Stimulated activated naive CD8-positive, alpha-beta T cell treated with anti-CD3 and anti-CD28 coated beads, Interleukin-15, Interleukin-2, amounts not matched to agents 100 ng/mL and 50 ng/mL, for 24 hours (primary cell): ENCODE measurements at regions not wholly inside any gene's neighbourhood (a gene's known extent, or its start where the extent isn't known, plus 50 kb on each side); places are given as distances from the start of the nearest gene placed in this dataset.

Experiments
- H3K27ac Mint-ChIP-seq: one replicate; pipeline ENCODE4 v1.8.0; 2021; ENCODE audit warnings: mild to moderate bottlenecking, mixed read lengths
- H3K27me3 Mint-ChIP-seq: one replicate; pipeline ENCODE4 v1.8.0; 2021; ENCODE audit warnings: mixed read lengths
- H3K36me3 Mint-ChIP-seq: one replicate; pipeline ENCODE4 v1.8.0; 2021; ENCODE audit warnings: low read depth, mixed read lengths
- H3K4me1 Mint-ChIP-seq: one replicate; pipeline ENCODE4 v1.8.0; 2021; ENCODE audit warnings: low read depth, mixed read lengths
- H3K4me3 Mint-ChIP-seq: one replicate; pipeline ENCODE4 v1.8.0; 2021; ENCODE audit warnings: mild to moderate bottlenecking, mixed read lengths
- H3K9me3 Mint-ChIP-seq: one replicate; pipeline ENCODE4 v1.8.0; 2021; ENCODE audit warnings: mixed read lengths

GRCh38 chr3:178073366-178073765 is 462.9 kb upstream of the KCNMB2 start:
- peaks cover 7% of the 10 kb centered on the region for H3K4me1 Mint-ChIP-seq
- no peak overlapping the region for H3K27ac Mint-ChIP-seq
- no peaks in the 10 kb centered on the region for H3K27me3 Mint-ChIP-seq
- no peak overlapping the region for H3K4me3 Mint-ChIP-seq
- H3K36me3 Mint-ChIP-seq, result no peaks in the 10 kb centered on the region
- H3K9me3 Mint-ChIP-seq, result no peaks in the 10 kb centered on the region

- H3K4me1 Mint-ChIP-seq, result peaks cover 14% of the 10 kb centered on the region
- no peak overlapping the region for H3K27ac Mint-ChIP-seq
- no peaks in the 10 kb centered on the region for H3K9me3 Mint-ChIP-seq
- no peaks in the 10 kb centered on the region for H3K36me3 Mint-ChIP-seq
- no peak overlapping the region for H3K4me3 Mint-ChIP-seq
- no peaks in the 10 kb centered on the region for H3K27me3 Mint-ChIP-seq
Observed at GRCh38 chr3:178075344-178075743, 460.9 kb upstream of the KCNMB2 start.

GRCh38 chr3:178078953-178079352 is 457.3 kb upstream of the KCNMB2 start:
- no peaks in the 10 kb centered on the region for H3K27me3 Mint-ChIP-seq
- no peak overlapping the region for H3K4me3 Mint-ChIP-seq
- H3K9me3 Mint-ChIP-seq, result no peaks in the 10 kb centered on the region
- no peak overlapping the region for H3K27ac Mint-ChIP-seq
- no peaks in the 10 kb centered on the region for H3K36me3 Mint-ChIP-seq
- H3K4me1 Mint-ChIP-seq, result peaks cover 22% of the 10 kb centered on the region

GRCh38 chr3:178079966-178080365 is 456.3 kb upstream of the KCNMB2 start:
- Mint-ChIP-seq H3K27me3 (no peaks in the 10 kb centered on the region), H3K36me3 (no peaks in the 10 kb centered on the region), H3K4me1 (peaks cover 28% of the 10 kb centered on the region), H3K9me3 (no peaks in the 10 kb centered on the region), H3K4me3 (no peak overlapping the region), H3K27ac (peak overlapping the region; percentile 9)

DNA sequence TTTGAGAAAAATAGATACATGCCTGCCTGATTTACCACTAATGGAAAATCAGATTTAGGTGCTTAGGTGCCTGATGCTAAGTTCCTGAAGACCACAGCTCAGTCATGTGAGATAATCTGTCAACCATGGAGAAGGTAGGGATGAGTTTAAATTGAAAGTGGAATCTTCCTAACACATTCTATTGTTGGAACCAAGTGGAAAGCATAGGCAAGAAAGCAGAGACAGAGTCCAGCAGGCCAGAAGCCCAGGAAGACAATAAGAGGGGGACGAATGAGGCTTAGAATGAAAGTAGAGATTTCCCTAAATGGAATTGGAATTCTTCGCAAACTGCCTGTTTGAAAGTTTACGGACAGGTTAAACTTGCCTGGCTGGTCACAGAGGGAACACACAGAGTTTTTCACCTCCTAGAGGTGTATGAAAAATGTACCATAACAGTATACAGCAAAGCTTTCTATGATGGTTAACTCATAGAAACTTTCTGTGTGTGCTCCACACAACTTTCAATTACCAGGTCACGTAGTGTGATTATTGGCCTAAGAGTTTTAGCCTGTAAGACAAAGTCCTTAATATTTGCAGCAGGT is 453.8 kb upstream of the KCNMB2 start:
- no peak overlapping the region for H3K27ac Mint-ChIP-seq
- no peak overlapping the region for H3K4me3 Mint-ChIP-seq
- no peaks in the 10 kb centered on the region for H3K9me3 Mint-ChIP-seq
- peaks cover 29% of the 10 kb centered on the region for H3K4me1 Mint-ChIP-seq
- no peaks in the 10 kb centered on the region for H3K36me3 Mint-ChIP-seq
- peaks cover 5% of the 10 kb centered on the region for H3K27me3 Mint-ChIP-seq

- Mint-ChIP-seq H3K36me3 (no peaks in the 10 kb centered on the region), H3K27ac (no peak overlapping the region), H3K27me3 (peaks cover 5% of the 10 kb centered on the region), H3K9me3 (no peaks in the 10 kb centered on the region), H3K4me1 (peaks cover 29% of the 10 kb centered on the region), H3K4me3 (no peak overlapping the region)
Observed at GRCh38 chr3:178083906-178084866, 452.1 kb upstream of the KCNMB2 start.

DNA sequence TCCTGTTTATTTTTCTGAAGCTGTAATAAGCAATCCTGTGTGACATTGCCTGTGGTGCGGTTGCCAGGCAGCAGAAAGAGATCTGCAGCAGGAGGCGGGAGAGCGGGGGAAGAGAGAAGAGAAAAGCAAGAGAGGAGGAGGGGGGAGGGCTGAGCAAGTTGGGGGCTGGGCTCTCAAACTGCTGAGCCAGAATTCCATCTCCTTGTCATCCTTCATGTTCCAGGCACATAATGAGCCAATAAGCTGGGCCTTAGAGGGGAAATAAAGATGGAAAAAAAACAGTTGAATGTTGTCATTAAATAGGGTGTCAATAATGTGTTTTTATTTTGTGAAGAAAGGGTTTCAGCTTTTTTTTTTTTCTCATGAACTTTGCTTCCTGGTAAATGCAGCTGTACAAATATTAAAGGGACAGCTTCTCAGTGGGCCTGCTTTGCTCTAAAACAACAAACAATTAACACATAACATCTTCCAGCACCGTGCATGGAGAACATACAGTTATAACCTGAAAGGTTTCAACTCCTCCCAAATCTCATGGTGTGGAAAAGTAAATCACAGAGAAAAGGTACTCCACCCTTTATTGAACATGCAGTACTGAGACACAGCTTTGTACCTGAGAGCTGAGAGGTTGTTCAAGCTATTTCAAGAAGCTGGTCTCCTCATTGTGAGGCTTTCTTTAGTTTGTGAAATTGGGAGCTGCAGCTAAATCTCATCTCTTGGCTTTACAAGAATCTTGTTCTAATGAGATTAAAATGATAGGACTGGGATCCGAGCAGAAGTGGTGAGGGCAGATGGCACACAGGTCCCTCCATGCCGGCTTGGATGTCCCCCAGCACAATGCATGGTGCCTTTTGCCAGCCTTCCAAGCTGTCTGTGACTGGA is 451.1 kb upstream of the KCNMB2 start:
- no peaks in the 10 kb centered on the region for H3K36me3 Mint-ChIP-seq
- peaks cover 5% of the 10 kb centered on the region for H3K27me3 Mint-ChIP-seq
- H3K4me3 Mint-ChIP-seq, result no peak overlapping the region
- no peaks in the 10 kb centered on the region for H3K9me3 Mint-ChIP-seq
- no peak overlapping the region for H3K27ac Mint-ChIP-seq
- H3K4me1 Mint-ChIP-seq, result peaks cover 24% of the 10 kb centered on the region

- Mint-ChIP-seq H3K4me3 (no peak overlapping the region), H3K4me1 (peaks cover 18% of the 10 kb centered on the region), H3K27me3 (peaks cover 5% of the 10 kb centered on the region)
Observed at GRCh38 chr3:178085817-178086123, 450.5 kb upstream of the KCNMB2 start.

DNA sequence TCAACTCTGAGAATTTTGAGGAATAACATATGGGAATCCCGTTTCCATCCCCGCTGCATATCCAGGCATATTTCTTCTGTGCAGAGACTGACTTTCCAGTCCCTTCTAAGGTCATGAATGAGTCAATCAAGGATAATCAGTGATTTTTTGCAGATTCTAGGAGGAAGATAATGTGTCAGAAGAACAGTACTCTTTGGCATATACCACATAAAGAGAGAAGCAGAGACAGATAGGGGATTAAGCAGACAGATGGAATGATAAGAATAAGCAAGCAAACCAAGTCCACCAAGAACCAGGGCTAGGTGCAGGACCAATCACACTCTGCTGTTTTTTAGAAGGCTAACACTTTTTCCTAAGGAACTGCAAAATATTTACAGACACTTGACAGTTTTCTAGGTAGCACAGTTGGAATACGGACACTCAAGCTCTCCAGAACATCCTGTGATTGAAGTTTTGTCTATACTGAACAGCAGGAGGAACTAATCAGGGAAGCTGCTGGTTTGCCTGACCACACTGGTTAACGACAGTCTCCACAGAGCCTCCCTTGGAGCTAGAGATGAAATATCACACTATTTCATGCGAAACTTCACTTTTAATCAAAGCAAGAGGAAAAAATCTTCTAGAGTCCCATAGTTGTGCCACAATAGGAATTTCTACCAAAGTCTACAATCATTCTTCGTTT is 450.0 kb upstream of the KCNMB2 start:
- Mint-ChIP-seq H3K27me3 (peaks cover 5% of the 10 kb centered on the region), H3K4me1 (peaks cover 14% of the 10 kb centered on the region), H3K36me3 (no peaks in the 10 kb centered on the region), H3K9me3 (no peaks in the 10 kb centered on the region), H3K4me3 (no peak overlapping the region), H3K27ac (no peak overlapping the region)

More at GRCh38 chr3:178085817-178086123, 450.5 kb upstream of the KCNMB2 start:
- no peaks in the 10 kb centered on the region for H3K9me3 Mint-ChIP-seq
- H3K27ac Mint-ChIP-seq, result no peak overlapping the region
- no peaks in the 10 kb centered on the region for H3K36me3 Mint-ChIP-seq

- H3K4me3 Mint-ChIP-seq, result no peak overlapping the region
- peaks cover 1% of the 10 kb centered on the region for H3K9me3 Mint-ChIP-seq
- peaks cover 5% of the 10 kb centered on the region for H3K27me3 Mint-ChIP-seq
- no peaks in the 10 kb centered on the region for H3K36me3 Mint-ChIP-seq
- H3K4me1 Mint-ChIP-seq, result peaks cover 14% of the 10 kb centered on the region
- H3K27ac Mint-ChIP-seq, result no peak overlapping the region
Observed at GRCh38 chr3:178087376-178087775, 448.9 kb upstream of the KCNMB2 start.

- H3K9me3 Mint-ChIP-seq, result peaks cover 10% of the 10 kb centered on the region
- H3K27me3 Mint-ChIP-seq, result peaks cover 5% of the 10 kb centered on the region
- no peak overlapping the region for H3K27ac Mint-ChIP-seq
- H3K4me1 Mint-ChIP-seq, result peaks cover 14% of the 10 kb centered on the region
- H3K4me3 Mint-ChIP-seq, result no peak overlapping the region
- H3K36me3 Mint-ChIP-seq, result peaks cover 4% of the 10 kb centered on the region
Observed at GRCh38 chr3:178088963-178089362, 447.3 kb upstream of the KCNMB2 start.

- Mint-ChIP-seq H3K9me3 (peaks cover 17% of the 10 kb centered on the region), H3K36me3 (peaks cover 4% of the 10 kb centered on the region), H3K4me1 (no peaks in the 10 kb centered on the region), H3K4me3 (no peak overlapping the region), H3K27me3 (peaks cover 4% of the 10 kb centered on the region), H3K27ac (no peak overlapping the region)
Observed at GRCh38 chr3:178090899-178091298, 445.3 kb upstream of the KCNMB2 start.

- Mint-ChIP-seq H3K27ac (no peak overlapping the region), H3K36me3 (peaks cover 4% of the 10 kb centered on the region), H3K4me3 (no peak overlapping the region), H3K9me3 (peaks cover 17% of the 10 kb centered on the region), H3K27me3 (no peaks in the 10 kb centered on the region), H3K4me1 (no peaks in the 10 kb centered on the region)
Observed at GRCh38 chr3:178095522-178095921, 440.7 kb upstream of the KCNMB2 start.

- H3K27me3 Mint-ChIP-seq, result no peaks in the 10 kb centered on the region
- H3K27ac Mint-ChIP-seq, result no peak overlapping the region
- peaks cover 17% of the 10 kb centered on the region for H3K9me3 Mint-ChIP-seq
- H3K4me1 Mint-ChIP-seq, result no peaks in the 10 kb centered on the region
- no peak overlapping the region for H3K4me3 Mint-ChIP-seq
- H3K36me3 Mint-ChIP-seq, result peaks cover 4% of the 10 kb centered on the region
Observed at GRCh38 chr3:178096955-178097354, 439.3 kb upstream of the KCNMB2 start.
